PC-9 (cell line): ENCODE measurements at regions not wholly inside any gene's neighbourhood (a gene's known extent, or its start where the extent isn't known, plus 50 kb on each side); places are given as distances from the start of the nearest gene placed in this dataset.

Source experiments
- CTCF ChIP-seq: fragments of 200-600 bp; sonication (generic); conservative IDR thresholded peaks from 2 replicates; pipeline ENCODE4 v1.6.1; 2017; ENCODE audit warnings: mixed run types, antibody characterized with exemption, mild to moderate bottlenecking, moderate library complexity
- EZH2 ChIP-seq: fragments of 200-600 bp; sonication (generic); IDR thresholded peaks from 2 replicates; pipeline ENCODE4 v1.8.0; 2017; ENCODE audit warnings: antibody characterized with exemption, low read depth

GRCh38 chr2:16114070-16114469 is 173.7 kb downstream of the MYCN start:
- no peak for TF ChIP-seq CTCF
- no peak for TF ChIP-seq EZH2
